Spinal cord (tissue), 9 donors: ENCODE measurements at regions not wholly inside any gene's neighbourhood (a gene's known extent, or its start where the extent isn't known, plus 50 kb on each side); places are given as distances from the start of the nearest gene placed in this dataset.

Experiments used
- DNase-seq, 6 donors: peaks; one replicate each; pipeline versions ENCODE4 v3.0.0 to v3.0.0-alpha.2; 2013 to 2015; ENCODE audit warnings: low spot score in 6 of 6, low read depth in 4 of 6
- H3K27ac ChIP-seq: one replicate; pipeline ENCODE4 v1.5.1; 2013; ENCODE audit warnings: low read depth, low read length, control low read depth
- H3K27me3 ChIP-seq: one replicate; pipeline ENCODE4 v1.6.1; 2013; ENCODE audit warnings: low read length; ENCODE audit not compliant: control insufficient read depth, insufficient read depth
- H3K36me3 ChIP-seq: one replicate; pipeline ENCODE4 v1.6.1; 2013; ENCODE audit warnings: low read length; ENCODE audit not compliant: control insufficient read depth, insufficient read depth
- H3K4me1 ChIP-seq: one replicate; pipeline ENCODE4 v1.6.1; 2013; ENCODE audit warnings: low read length; ENCODE audit not compliant: control insufficient read depth, insufficient read depth
- H3K4me3 ChIP-seq: one replicate; pipeline ENCODE4 v1.5.1; 2013; ENCODE audit warnings: low read depth, low read length, control low read depth
- H3K9me3 ChIP-seq: one replicate; pipeline ENCODE4 v1.6.1; 2013; ENCODE audit warnings: low read length; ENCODE audit not compliant: control insufficient read depth, insufficient read depth
- WGBS: methylation state at CpG from one replicate; pipeline ENCODE4 v1.1.5; 2013; ENCODE audit warnings: missing lambda C conversion rate; ENCODE audit not compliant: insufficient coverage; 5-methylcytosine and 5-hydroxymethylcytosine counted together
- donor health status: healthy.

GRCh38 chr2:215746887-215747615 lies 266.3 kb downstream of the MREG start:
- WGBS, result 84% methylated on average over 2 of the region's 3 CpGs
- Histone ChIP-seq H3K9me3 (no peaks in the 10 kb centered on the region), H3K4me3 (no peak overlapping the region), H3K27ac (no peak overlapping the region), H3K36me3 (no peaks in the 10 kb centered on the region), H3K4me1 (no peaks in the 10 kb centered on the region), H3K27me3 (no peaks in the 10 kb centered on the region)
- DNase-seq, result no peak

DNA sequence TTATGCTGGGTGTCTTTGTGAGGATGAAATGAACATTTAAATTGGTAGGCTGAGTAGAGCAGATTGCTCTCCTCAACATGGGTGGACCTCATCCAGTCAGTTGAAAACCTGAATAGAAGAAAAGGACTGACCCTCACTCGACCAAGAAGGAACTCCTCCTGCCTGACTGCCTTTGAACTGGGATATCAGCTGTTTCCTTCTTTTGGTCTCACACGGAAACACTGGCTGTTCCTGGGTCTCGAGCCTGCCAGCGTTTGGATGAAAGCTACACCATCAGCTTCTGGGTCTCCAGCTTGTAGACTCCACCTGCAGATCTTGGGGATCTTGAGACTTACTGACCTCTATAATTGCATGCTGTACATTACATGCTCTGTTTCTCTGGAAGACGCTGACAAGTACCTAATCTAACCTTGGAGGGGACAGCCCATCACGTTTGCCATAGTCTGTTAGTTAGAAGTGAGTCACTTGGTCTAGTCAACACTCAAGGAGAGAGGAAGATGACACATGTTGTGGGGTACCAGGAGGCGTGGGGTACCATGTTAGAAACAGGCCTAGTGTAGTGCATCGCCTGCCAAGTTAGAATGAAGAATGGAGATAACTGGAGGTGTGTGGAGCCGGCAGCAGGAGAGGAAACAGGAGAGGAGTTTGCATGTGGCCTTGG lies 267.0 kb downstream of the MREG start:
- Histone ChIP-seq H3K4me1 (no peaks in the 10 kb centered on the region), H3K4me3 (no peak overlapping the region), H3K36me3 (no peaks in the 10 kb centered on the region), H3K27ac (no peak overlapping the region), H3K9me3 (no peaks in the 10 kb centered on the region), H3K27me3 (no peaks in the 10 kb centered on the region)
- 79% methylated on average over 8 of the region's 9 CpGs for WGBS
- DNase-seq, result no peak

DNA sequence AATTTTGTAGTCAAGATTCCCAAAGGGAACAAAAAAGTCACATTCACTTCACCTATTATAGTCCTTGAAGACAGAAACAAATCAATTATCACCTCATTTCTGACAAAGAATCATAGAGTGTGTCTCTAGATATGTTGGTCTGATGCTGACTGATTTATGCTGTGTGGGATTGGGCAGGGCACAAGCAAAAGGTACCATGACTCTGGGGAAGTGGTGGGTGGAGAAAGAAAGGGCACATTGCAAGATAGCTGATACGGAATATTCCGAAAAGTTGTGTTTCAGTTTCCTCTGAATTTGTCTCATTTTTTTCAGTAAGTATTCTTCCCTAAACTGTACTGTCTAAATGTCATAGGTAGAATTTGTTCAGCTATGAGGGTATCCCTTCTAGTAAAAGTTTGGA lies 268.0 kb downstream of the MREG start:
- Histone ChIP-seq H3K4me1 (no peaks in the 10 kb centered on the region), H3K27ac (no peak overlapping the region), H3K36me3 (no peaks in the 10 kb centered on the region), H3K27me3 (no peaks in the 10 kb centered on the region), H3K4me3 (no peak overlapping the region), H3K9me3 (no peaks in the 10 kb centered on the region)
- no CpG with 5 or more reads among the region's 2 CpGs for WGBS
- DNase-seq, result no peak

GRCh38 chr2:215744514-215744913 lies 268.8 kb downstream of the MREG start:
- no peak overlapping the region for H3K4me3 ChIP-seq
- DNase-seq, result no peak
- H3K4me1 ChIP-seq, result no peaks in the 10 kb centered on the region
- H3K27me3 ChIP-seq, result no peaks in the 10 kb centered on the region
- 94% methylated on average over 3 of the region's 4 CpGs for WGBS
- no peaks in the 10 kb centered on the region for H3K9me3 ChIP-seq
- H3K27ac ChIP-seq, result no peak overlapping the region
- no peaks in the 10 kb centered on the region for H3K36me3 ChIP-seq

- H3K9me3 ChIP-seq, result no peaks in the 10 kb centered on the region
- no peak for DNase-seq
- H3K27me3 ChIP-seq, result no peaks in the 10 kb centered on the region
- H3K27ac ChIP-seq, result no peak overlapping the region
- no peaks in the 10 kb centered on the region for H3K4me1 ChIP-seq
- no peaks in the 10 kb centered on the region for H3K36me3 ChIP-seq
- H3K4me3 ChIP-seq, result no peak overlapping the region
Observed at GRCh38 chr2:215743066-215743465, 270.3 kb downstream of the MREG start.

GRCh38 chr2:215742021-215742420 lies 271.3 kb downstream of the MREG start:
- WGBS, result no CpG with 5 or more reads among the region's 2 CpGs
- H3K9me3 ChIP-seq, result no peaks in the 10 kb centered on the region
- no peak overlapping the region for H3K4me3 ChIP-seq

DNA sequence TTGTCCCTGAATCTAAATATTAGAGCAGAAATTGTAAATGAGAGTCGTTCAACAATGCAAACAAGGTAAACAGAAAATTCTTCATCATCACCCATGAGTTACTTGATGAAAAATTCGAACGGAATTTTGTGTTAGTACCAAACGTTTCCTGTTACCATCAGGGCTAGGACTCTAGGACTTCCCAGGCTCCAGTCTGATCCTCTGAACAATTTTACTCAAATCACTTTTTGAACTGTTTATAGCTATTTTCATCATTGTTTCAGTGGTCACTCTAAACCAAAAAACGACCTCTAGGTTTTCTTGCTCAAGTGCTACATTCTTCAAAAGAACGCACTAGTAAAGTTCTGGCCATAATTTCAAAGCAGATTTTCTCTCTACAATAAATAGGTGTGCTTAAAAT lies 273.3 kb downstream of the MREG start:
- no peak for DNase-seq
- no peaks in the 10 kb centered on the region for H3K36me3 ChIP-seq
- no peaks in the 10 kb centered on the region for H3K9me3 ChIP-seq
- H3K27me3 ChIP-seq, result no peaks in the 10 kb centered on the region
- H3K4me1 ChIP-seq, result no peaks in the 10 kb centered on the region
- WGBS, result no CpG with 5 or more reads among the region's 6 CpGs
- no peak overlapping the region for H3K4me3 ChIP-seq
- H3K27ac ChIP-seq, result no peak overlapping the region

More at GRCh38 chr2:215742021-215742420, 271.3 kb downstream of the MREG start:
- DNase-seq, result no peak
- Histone ChIP-seq H3K27me3 (no peaks in the 10 kb centered on the region), H3K36me3 (no peaks in the 10 kb centered on the region), H3K27ac (no peak overlapping the region), H3K4me1 (no peaks in the 10 kb centered on the region)

DNA sequence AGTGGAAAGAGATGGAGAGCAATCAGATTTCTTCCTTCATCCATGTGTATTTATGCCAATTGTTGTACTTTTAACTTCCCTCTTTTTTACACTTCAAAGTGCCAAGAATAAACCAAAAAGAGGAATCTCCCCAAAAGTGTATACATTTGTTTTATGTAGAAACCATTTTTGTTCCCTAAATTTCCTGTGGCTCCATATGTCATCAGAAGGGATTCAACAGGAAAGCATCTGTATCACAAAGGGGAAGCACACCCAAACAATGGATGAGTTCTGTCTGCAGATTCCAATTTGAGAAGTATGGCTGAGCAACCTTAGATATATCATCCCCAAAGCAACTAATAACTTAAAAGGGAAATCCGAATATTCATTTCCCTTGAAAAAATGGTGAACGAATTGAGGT lies 275.0 kb downstream of the MREG start:
- H3K4me3 ChIP-seq, result no peak overlapping the region
- no peaks in the 10 kb centered on the region for H3K4me1 ChIP-seq
- no peaks in the 10 kb centered on the region for H3K9me3 ChIP-seq
- WGBS, result no CpG with 5 or more reads among the region's 2 CpGs
- H3K27me3 ChIP-seq, result no peaks in the 10 kb centered on the region
- no peaks in the 10 kb centered on the region for H3K36me3 ChIP-seq
- H3K27ac ChIP-seq, result no peak overlapping the region
- DNase-seq, result no peak

- Histone ChIP-seq H3K4me1 (no peaks in the 10 kb centered on the region), H3K9me3 (no peaks in the 10 kb centered on the region), H3K27ac (no peak overlapping the region), H3K27me3 (no peaks in the 10 kb centered on the region), H3K4me3 (no peak overlapping the region), H3K36me3 (no peaks in the 10 kb centered on the region)
- DNase-seq, result peak in 1 of 6 donors; percentile 3
- 50% methylated on average over 1 of the region's 3 CpGs for WGBS
Observed at GRCh38 chr2:215737477-215737876, 275.9 kb downstream of the MREG start.

- 78% methylated on average over 2 of the region's 4 CpGs for WGBS
Observed at GRCh38 chr2:215736653-215737290, 276.6 kb downstream of the MREG start.

More at GRCh38 chr2:215736653-215737290, 276.6 kb downstream of the MREG start:
- Histone ChIP-seq H3K36me3 (no peaks in the 10 kb centered on the region), H3K27ac (no peak overlapping the region), H3K9me3 (no peaks in the 10 kb centered on the region), H3K4me3 (no peak overlapping the region), H3K4me1 (no peaks in the 10 kb centered on the region), H3K27me3 (no peaks in the 10 kb centered on the region)
- DNase-seq, result no peak
